ENCODE measurements at regions not wholly inside any gene's neighbourhood (a gene's known extent, or its start where the extent isn't known, plus 50 kb on each side); places are given as distances from the start of the nearest gene placed in this dataset.
"Not testable (repeated sequence)": the region's sequence is repeated elsewhere in the genome, so short reads cannot be mapped to it uniquely, and the experiment has no call there.

DNA sequence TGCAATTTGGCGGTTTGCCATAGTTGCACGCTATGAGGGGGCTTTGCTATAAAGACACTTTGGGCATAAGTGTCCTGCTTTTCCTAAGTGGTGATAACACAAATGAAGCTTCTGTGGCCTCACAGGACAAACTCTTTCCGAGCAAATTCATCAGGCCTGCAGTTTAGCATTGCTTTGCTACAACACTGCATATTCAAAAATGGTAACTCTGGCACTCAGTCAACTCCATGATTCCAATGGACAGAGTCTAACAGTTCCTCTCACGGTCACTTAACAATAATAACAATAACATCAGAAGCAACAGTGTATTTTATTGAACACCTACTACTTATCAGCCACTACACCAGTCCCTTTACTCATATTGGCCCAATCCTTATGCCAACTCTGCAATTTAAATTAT lies 222.5 kb downstream of the FRK start:
- no peak for TF ChIP-seq EZH2phosphoT487 (IDR thresholded peaks at IDR 0.05; ENCODE audit: borderline replicate concordance, low read length)
- TF ChIP-seq CTCF (IDR thresholded peaks at IDR 0.05; ENCODE audit: low read depth, low read length, poor library complexity, severe bottlenecking) = no peak
- H3K4me3 ChIP-seq (ENCODE audit: low read length) = no peak overlapping the region
- no peaks in the 10 kb centered on the region for H3K27me3 ChIP-seq (ENCODE audit: control insufficient read depth, low read length)
- H3K79me2 ChIP-seq (ENCODE audit: control insufficient read depth, low read length) = no peaks in the 10 kb centered on the region
- no peaks in the 10 kb centered on the region for H3F3A ChIP-seq (ENCODE audit: control insufficient read depth, insufficient read depth)
- H4K20me1 ChIP-seq (ENCODE audit: control insufficient read depth, insufficient read depth, low read depth, low read length) = no peaks in the 10 kb centered on the region
- H3K9me3 ChIP-seq (ENCODE audit: control insufficient read depth, insufficient read depth, low read length) = no peaks in the 10 kb centered on the region
- H3K27ac ChIP-seq (ENCODE audit: low read depth, low read length) = no peak overlapping the region
- no peaks in the 10 kb centered on the region for H3K36me3 ChIP-seq (ENCODE audit: control insufficient read depth, low read length)
- no peaks in the 10 kb centered on the region for H3K9me2 ChIP-seq (replicated peaks; ENCODE audit: control insufficient read depth, low read length)
- H3K4me2 ChIP-seq (ENCODE audit: low read length) = no peak overlapping the region
- no peaks in the 10 kb centered on the region for H3K4me1 ChIP-seq (ENCODE audit: control insufficient read depth, low read length)

DNA sequence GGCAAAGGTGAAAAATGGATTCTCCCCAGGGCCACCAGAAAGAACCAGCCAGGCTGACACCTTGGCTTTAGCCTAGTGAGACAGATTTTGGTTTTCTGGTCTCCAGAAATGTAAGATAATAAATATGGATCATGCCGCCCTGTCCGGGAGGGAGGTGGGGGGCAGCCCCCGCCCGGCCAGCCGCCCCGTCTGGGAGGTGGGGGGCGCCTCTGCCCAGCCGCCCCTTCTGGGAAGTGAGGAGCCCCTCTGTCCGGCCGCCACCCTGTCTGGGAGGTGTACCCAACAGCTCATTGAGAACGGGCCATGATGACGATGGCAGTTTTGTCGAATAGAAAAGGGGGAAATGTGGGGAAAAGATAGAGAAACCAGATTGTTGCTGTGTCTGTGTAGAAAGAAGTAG lies 224.3 kb downstream of the FRK start:
- H3F3A ChIP-seq (ENCODE audit: control insufficient read depth, insufficient read depth); H3K9me2 ChIP-seq (replicated peaks; ENCODE audit: control insufficient read depth, low read length); H3K4me2 ChIP-seq (ENCODE audit: low read length); H3K27me3 ChIP-seq (ENCODE audit: control insufficient read depth, low read length); H3K36me3 ChIP-seq (ENCODE audit: control insufficient read depth, low read length); H3K79me2 ChIP-seq (ENCODE audit: control insufficient read depth, low read length); H3K4me3 ChIP-seq (ENCODE audit: low read length); H3K4me1 ChIP-seq (ENCODE audit: control insufficient read depth, low read length); H3K9me3 ChIP-seq (ENCODE audit: control insufficient read depth, insufficient read depth, low read length); H4K20me1 ChIP-seq (ENCODE audit: control insufficient read depth, insufficient read depth, low read depth, low read length); H3K27ac ChIP-seq (ENCODE audit: low read depth, low read length): not testable (repeated sequence)

DNA sequence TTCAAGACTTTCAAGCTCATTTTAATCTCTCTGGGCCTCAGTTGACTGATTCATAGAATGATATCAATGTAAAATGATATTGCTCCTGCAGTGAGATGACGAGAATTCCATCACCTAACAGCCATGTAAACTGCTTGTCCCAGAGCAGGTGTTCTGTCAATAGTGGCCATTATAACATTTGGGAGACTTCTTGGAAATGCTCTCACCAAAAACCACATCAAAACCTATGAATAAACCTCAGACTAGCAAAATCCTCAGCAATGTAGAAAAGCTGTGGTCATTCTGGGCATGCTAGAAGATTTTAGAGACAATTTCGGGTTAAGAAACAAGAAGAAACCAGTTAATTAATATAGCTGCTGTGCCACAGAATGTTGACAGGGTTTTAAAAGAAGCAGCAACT lies 225.4 kb downstream of the FRK start:
- no peaks in the 10 kb centered on the region for H3K4me1 ChIP-seq (ENCODE audit: control insufficient read depth, low read length)
- H3K27ac ChIP-seq (ENCODE audit: low read depth, low read length) = no peak overlapping the region
- H3K4me3 ChIP-seq (ENCODE audit: low read length) = no peak overlapping the region
- no peaks in the 10 kb centered on the region for H3F3A ChIP-seq (ENCODE audit: control insufficient read depth, insufficient read depth)
- no peaks in the 10 kb centered on the region for H3K9me2 ChIP-seq (replicated peaks; ENCODE audit: control insufficient read depth, low read length)
- H3K36me3 ChIP-seq (ENCODE audit: control insufficient read depth, low read length) = no peaks in the 10 kb centered on the region
- H3K4me2 ChIP-seq (ENCODE audit: low read length) = no peak overlapping the region
- H3K27me3 ChIP-seq (ENCODE audit: control insufficient read depth, low read length) = no peaks in the 10 kb centered on the region
- no peaks in the 10 kb centered on the region for H4K20me1 ChIP-seq (ENCODE audit: control insufficient read depth, insufficient read depth, low read depth, low read length)
- no peak for TF ChIP-seq EZH2phosphoT487 (IDR thresholded peaks at IDR 0.05; ENCODE audit: borderline replicate concordance, low read length)
- no peak for TF ChIP-seq CTCF (IDR thresholded peaks at IDR 0.05; ENCODE audit: low read depth, low read length, poor library complexity, severe bottlenecking)
- H3K79me2 ChIP-seq (ENCODE audit: control insufficient read depth, low read length) = no peaks in the 10 kb centered on the region
- no peaks in the 10 kb centered on the region for H3K9me3 ChIP-seq (ENCODE audit: control insufficient read depth, insufficient read depth, low read length)

DNA sequence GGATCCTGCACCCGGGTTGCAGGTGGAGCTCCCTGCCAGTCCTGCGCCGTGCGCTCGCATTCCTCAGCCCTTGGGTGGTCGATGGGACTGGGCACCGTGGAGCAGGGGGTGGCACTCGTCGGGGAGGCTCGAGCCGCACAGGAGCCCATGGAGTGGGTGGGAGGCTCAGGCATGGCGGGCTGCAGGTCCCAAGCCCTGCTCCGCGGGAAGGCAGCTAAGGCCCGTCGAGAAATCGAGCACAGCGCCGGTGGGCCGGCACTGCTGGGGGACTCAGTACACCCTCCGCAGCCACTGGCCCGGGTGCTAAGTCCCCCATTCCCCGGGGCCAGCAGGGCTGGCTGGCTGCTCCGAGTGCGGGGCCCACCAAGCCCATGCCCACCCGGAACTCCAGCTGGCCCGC lies 226.1 kb downstream of the FRK start:
- not testable (repeated sequence) for H3K4me1 ChIP-seq (ENCODE audit: control insufficient read depth, low read length); H4K20me1 ChIP-seq (ENCODE audit: control insufficient read depth, insufficient read depth, low read depth, low read length); H3K4me3 ChIP-seq (ENCODE audit: low read length); H3K27me3 ChIP-seq (ENCODE audit: control insufficient read depth, low read length); H3K79me2 ChIP-seq (ENCODE audit: control insufficient read depth, low read length); H3K27ac ChIP-seq (ENCODE audit: low read depth, low read length); H3K4me2 ChIP-seq (ENCODE audit: low read length); H3K36me3 ChIP-seq (ENCODE audit: control insufficient read depth, low read length); H3F3A ChIP-seq (ENCODE audit: control insufficient read depth, insufficient read depth); H3K9me2 ChIP-seq (replicated peaks; ENCODE audit: control insufficient read depth, low read length); H3K9me3 ChIP-seq (ENCODE audit: control insufficient read depth, insufficient read depth, low read length)
